C4-2B (cell line): ENCODE measurements at regions not wholly inside any gene's neighbourhood (a gene's known extent, or its start where the extent isn't known, plus 50 kb on each side); places are given as distances from the start of the nearest gene placed in this dataset.

Experiments used
- ZFX ChIP-seq: fragments of 450-650 bp; IDR thresholded peaks from 2 replicates; pipeline ENCODE4 v1.6.1; 2017
- TF ChIP-seq, protein P1 (sequence below): fragments of 450-650 bp; conservative IDR thresholded peaks from 2 replicates; pipeline ENCODE4 v1.5.1; 2017; ENCODE audit warnings: mild to moderate bottlenecking

DNA sequence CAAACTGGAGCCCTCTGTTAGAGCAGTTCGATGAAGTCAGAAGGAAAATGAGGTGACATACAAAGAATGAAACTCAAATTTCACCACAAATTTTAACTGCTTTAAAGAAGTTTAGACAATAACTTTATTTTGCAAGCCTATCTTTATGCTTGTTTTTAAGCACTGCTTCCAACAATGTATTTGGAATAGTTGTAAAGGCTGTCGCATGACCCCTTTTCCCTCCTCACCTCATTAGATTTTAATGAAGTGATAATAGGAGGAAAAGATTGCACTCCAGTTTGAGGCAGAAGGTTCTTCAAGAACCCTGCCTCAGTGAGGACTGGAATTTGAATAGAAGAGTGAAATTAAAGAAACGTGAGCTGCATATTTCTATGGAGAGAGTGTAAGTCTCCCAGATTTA lies 386.1 kb upstream of the NR3C2 start:
- TF ChIP-seq, protein P1, sequence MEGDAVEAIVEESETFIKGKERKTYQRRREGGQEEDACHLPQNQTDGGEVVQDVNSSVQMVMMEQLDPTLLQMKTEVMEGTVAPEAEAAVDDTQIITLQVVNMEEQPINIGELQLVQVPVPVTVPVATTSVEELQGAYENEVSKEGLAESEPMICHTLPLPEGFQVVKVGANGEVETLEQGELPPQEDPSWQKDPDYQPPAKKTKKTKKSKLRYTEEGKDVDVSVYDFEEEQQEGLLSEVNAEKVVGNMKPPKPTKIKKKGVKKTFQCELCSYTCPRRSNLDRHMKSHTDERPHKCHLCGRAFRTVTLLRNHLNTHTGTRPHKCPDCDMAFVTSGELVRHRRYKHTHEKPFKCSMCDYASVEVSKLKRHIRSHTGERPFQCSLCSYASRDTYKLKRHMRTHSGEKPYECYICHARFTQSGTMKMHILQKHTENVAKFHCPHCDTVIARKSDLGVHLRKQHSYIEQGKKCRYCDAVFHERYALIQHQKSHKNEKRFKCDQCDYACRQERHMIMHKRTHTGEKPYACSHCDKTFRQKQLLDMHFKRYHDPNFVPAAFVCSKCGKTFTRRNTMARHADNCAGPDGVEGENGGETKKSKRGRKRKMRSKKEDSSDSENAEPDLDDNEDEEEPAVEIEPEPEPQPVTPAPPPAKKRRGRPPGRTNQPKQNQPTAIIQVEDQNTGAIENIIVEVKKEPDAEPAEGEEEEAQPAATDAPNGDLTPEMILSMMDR: no peak
- TF ChIP-seq ZFX: no peak
